NB4 (cell line): ENCODE measurements at regions not wholly inside any gene's neighbourhood (a gene's known extent, or its start where the extent isn't known, plus 50 kb on each side); places are given as distances from the start of the nearest gene placed in this dataset.

ENCODE experiments used
- CTCF ChIP-seq: IDR thresholded peaks from one replicate; pipeline ENCODE4 v1.5.1; 2012; ENCODE audit warnings: low read depth, low read length
- POLR2A ChIP-seq: IDR thresholded peaks from 2 replicates; pipeline ENCODE4 v1.6.1; 2011; ENCODE audit warnings: mild to moderate bottlenecking; ENCODE audit not compliant: insufficient read length; ENCODE audit errors: extremely low read depth

DNA sequence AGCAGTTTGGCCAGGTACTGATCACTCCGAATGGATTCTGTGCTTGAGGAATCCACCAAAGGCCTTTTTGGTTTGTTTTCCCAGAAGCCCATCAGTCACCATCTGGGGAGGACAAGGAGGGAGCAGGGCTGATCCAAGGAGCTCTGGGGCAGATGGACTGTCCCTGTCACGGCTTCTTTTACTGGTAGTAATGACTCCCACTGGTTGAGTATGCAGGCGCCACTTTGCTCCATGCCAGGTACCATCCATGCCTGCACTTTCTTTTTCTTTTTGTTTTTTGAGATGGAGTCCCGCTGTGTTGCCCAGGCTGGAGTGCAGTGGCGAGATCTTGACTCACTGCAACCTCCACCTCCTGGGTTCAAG is 101.7 kb downstream of the UBIAD1 start:
- TF ChIP-seq CTCF (no peak), POLR2A (no peak)
